ENCODE measurements at regions not wholly inside any gene's neighbourhood (a gene's known extent, or its start where the extent isn't known, plus 50 kb on each side); places are given as distances from the start of the nearest gene placed in this dataset.

- Histone ChIP-seq H3K36me3 (ENCODE audit: control insufficient read depth, insufficient read depth, low read length) (no peaks in the 10 kb centered on the region), H3K27me3 (ENCODE audit: control insufficient read depth, insufficient read depth, low read length) (no peaks in the 10 kb centered on the region), H3K4me3 (ENCODE audit: low read depth, low read length) (no peak overlapping the region)
- POLR2A ChIA-PET = no interaction called here
- no peak for TF ChIP-seq CTCF (IDR thresholded peaks at IDR 0.05; ENCODE audit: insufficient read depth, low read depth, low read length)
- CTCF ChIA-PET = interaction anchor here (0.9 to 10.1 kb wide), 2 partner anchors 89 to 567 kb away, joined by 3 to 93 read pairs; no protein-coding TSS in a partner anchor
- DNase-seq (ENCODE audit: low read depth) = no peak
These were observed 162.0 kb downstream of the SH3BP4 start for GRCh38 chr2:235113854-235114253.

GRCh38 chr2:235114286-235114685, 162.5 kb downstream of the SH3BP4 start:
- Histone ChIP-seq H3K36me3 (ENCODE audit: control insufficient read depth, insufficient read depth, low read length) (no peaks in the 10 kb centered on the region), H3K4me3 (ENCODE audit: low read depth, low read length) (no peak overlapping the region), H3K27me3 (ENCODE audit: control insufficient read depth, insufficient read depth, low read length) (no peaks in the 10 kb centered on the region)
- DNase-seq (ENCODE audit: low read depth) = no peak
- ChIA-PET POLR2A (no interaction called here), CTCF (interaction anchor here (10.1 kb wide), 1 partner anchor 568 kb away, joined by 93 read pairs; no protein-coding TSS in a partner anchor)
- no peak for TF ChIP-seq CTCF (IDR thresholded peaks at IDR 0.05; ENCODE audit: insufficient read depth, low read depth, low read length)

- DNase-seq (ENCODE audit: low read depth) = no peak
- Histone ChIP-seq H3K27me3 (ENCODE audit: control insufficient read depth, insufficient read depth, low read length) (no peaks in the 10 kb centered on the region), H3K36me3 (ENCODE audit: control insufficient read depth, insufficient read depth, low read length) (no peaks in the 10 kb centered on the region), H3K4me3 (ENCODE audit: low read depth, low read length) (no peak overlapping the region)
- CTCF ChIA-PET = interaction anchor here (0.6 to 4.1 kb wide), 10 partner anchors 8 to 1134 kb away, joined by 3 to 58 read pairs (median 4); no protein-coding TSS in a partner anchor
- POLR2A ChIA-PET = no interaction called here
- TF ChIP-seq CTCF (IDR thresholded peaks at IDR 0.05; ENCODE audit: insufficient read depth, low read depth, low read length) = no peak
These were observed 163.7 kb downstream of the SH3BP4 start for GRCh38 chr2:235115521-235115920.

- ChIA-PET CTCF (interaction anchor here (0.6 to 4.1 kb wide), 28 partner anchors 9 to 1674 kb away, joined by 3 to 58 read pairs (median 4); no protein-coding TSS in a partner anchor), POLR2A (no interaction called here)
- TF ChIP-seq CTCF (IDR thresholded peaks at IDR 0.05; ENCODE audit: insufficient read depth, low read depth, low read length) = peak; percentile 49
- no peak for DNase-seq (ENCODE audit: low read depth)
- Histone ChIP-seq H3K27me3 (ENCODE audit: control insufficient read depth, insufficient read depth, low read length) (no peaks in the 10 kb centered on the region), H3K4me3 (ENCODE audit: low read depth, low read length) (no peak overlapping the region), H3K36me3 (ENCODE audit: control insufficient read depth, insufficient read depth, low read length) (no peaks in the 10 kb centered on the region)
These were observed 165.2 kb downstream of the SH3BP4 start for GRCh38 chr2:235116885-235117492.

GRCh38 chr2:235126768-235127167, 175.0 kb downstream of the SH3BP4 start:
- DNase-seq (ENCODE audit: low read depth) = no peak
- no peaks in the 10 kb centered on the region for H3K36me3 ChIP-seq (ENCODE audit: control insufficient read depth, insufficient read depth, low read length)
- ChIA-PET POLR2A (no interaction called here), CTCF (interaction anchor here (1.4 to 2.0 kb wide), 3 partner anchors 9 to 10 kb away, joined by 3 to 9 read pairs (median 6); no protein-coding TSS in a partner anchor)
- peaks cover 3% of the 10 kb centered on the region; the same call in 1 of the 2 replicates for H3K27me3 ChIP-seq (ENCODE audit: control insufficient read depth, insufficient read depth, low read length)
- H3K4me3 ChIP-seq (ENCODE audit: low read depth, low read length) = no peak overlapping the region
- no peak for TF ChIP-seq CTCF (IDR thresholded peaks at IDR 0.05; ENCODE audit: insufficient read depth, low read depth, low read length)
